Spleen (tissue), 11 donors: ENCODE measurements at regions not wholly inside any gene's neighbourhood (a gene's known extent, or its start where the extent isn't known, plus 50 kb on each side); places are given as distances from the start of the nearest gene placed in this dataset.

Experiments
- DNase-seq: peaks from one replicate; pipeline ENCODE4 v3.0.0-alpha.2; 2020
- H3K27ac ChIP-seq, 8 donors: fragments of 200-600 bp; sonication (generic) in 7 of 8; 1 replicate in 4 of 8; 2 replicates in 4 of 8; pipeline versions ENCODE4 v1.5.0 to v1.8.0; 2016 to 2021; ENCODE audit warnings: inconsistent platforms in 4 of 8, mild to moderate bottlenecking in 4 of 8, moderate library complexity in 1 of 8
- H3K27me3 ChIP-seq, 7 donors: fragments of 200-600 bp; sonication (generic) in 6 of 7; replicated peaks in 1 of 7; 1 replicate in 4 of 7; 2 replicates in 3 of 7; pipeline versions ENCODE4 v1.5.0 to v1.8.0; 2016 to 2021; ENCODE audit warnings: inconsistent platforms in 3 of 7, mild to moderate bottlenecking in 1 of 7
- H3K36me3 ChIP-seq, 6 donors: fragments of 200-600 bp; sonication (generic) in 5 of 6; 1 replicate in 4 of 6; 2 replicates in 2 of 6; pipeline versions ENCODE4 v1.5.0 to v1.8.0; 2016 to 2021; ENCODE audit warnings: inconsistent platforms in 2 of 6
- H3K4me1 ChIP-seq, 6 donors: fragments of 200-600 bp; sonication (generic) in 5 of 6; 1 replicate in 3 of 6; 2 replicates in 3 of 6; pipeline versions ENCODE4 v1.5.0 to v1.8.0; 2016 to 2021; ENCODE audit warnings: inconsistent platforms in 3 of 6
- H3K4me3 ChIP-seq, 8 donors: fragments of 200-600 bp; sonication (generic) in 7 of 8; 1 replicate in 4 of 8; 2 replicates in 4 of 8; pipeline versions ENCODE4 v1.5.0 to v1.8.0; 2016 to 2021; ENCODE audit warnings: inconsistent platforms in 4 of 8, mild to moderate bottlenecking in 4 of 8, moderate library complexity in 2 of 8
- H3K9me3 ChIP-seq, 8 donors: fragments of 200-600 bp; sonication (generic) in 7 of 8; 1 replicate in 4 of 8; 2 replicates in 4 of 8; pipeline versions ENCODE4 v1.5.0 to v1.8.0; 2016 to 2021; ENCODE audit warnings: inconsistent platforms in 4 of 8
- POLR2A ChIP-seq, 3 donors: fragments of 450-650 bp; IDR thresholded peaks; one replicate each; pipeline ENCODE4 v1.5.1; 2017; ENCODE audit warnings: antibody characterized with exemption in 3 of 3, mild to moderate bottlenecking in 1 of 3
- POLR2AphosphoS5 ChIP-seq, 3 donors: sonication (generic); formaldehyde crosslinking; IDR thresholded peaks; one replicate each; pipeline ENCODE4 v1.5.1; 2017; ENCODE audit warnings: antibody characterized with exemption in 3 of 3
- WGBS, 5 donors: extraction: QIAGEN DNeasy Blood & Tissue Kit in 3 of 5; methylation state at CpG; one replicate each; pipeline versions ENCODE4 v1.1.5 to v1.1.7; 2013 to 2018; 5-methylcytosine and 5-hydroxymethylcytosine counted together
- intact Hi-C: fragments of 100-400 bp; cut with DNase I; formaldehyde crosslinking; loops from one replicate; pipeline ENCODE4 v1.15.0; 2023; ENCODE audit warnings: low total_unique reads
- TF ChIP-seq, protein P1 (sequence below), 11 experiments: fragments of 200-600 bp in 7 of 11; fragments of 450-650 bp in 4 of 11; sonication (generic) in 4 of 11; IDR thresholded peaks in 8 of 11; conservative IDR thresholded peaks in 3 of 11; 1 replicate in 7 of 11; 2 replicates in 4 of 11; pipeline versions ENCODE4 v1.4.0 to v1.8.0; 2016 to 2021; ENCODE audit warnings: antibody characterized with exemption in 11 of 11, inconsistent platforms in 4 of 11, mild to moderate bottlenecking in 1 of 11
- donor health status: healthy with polysubstance abuse.
- donor health status: DM: no; HTN: no; CAD: no; lungs with moderate emphysema.
- donor health status: DM: no; HTN: no; CAD: no.
- donor health status: Bipolar disorder and iron deficiency.
- donor health status: healthy.
- donor health status: DM: no; HTN: no; CAD: no.
- donor health status: DM: yes; HTN: yes; CAD: no.

DNA sequence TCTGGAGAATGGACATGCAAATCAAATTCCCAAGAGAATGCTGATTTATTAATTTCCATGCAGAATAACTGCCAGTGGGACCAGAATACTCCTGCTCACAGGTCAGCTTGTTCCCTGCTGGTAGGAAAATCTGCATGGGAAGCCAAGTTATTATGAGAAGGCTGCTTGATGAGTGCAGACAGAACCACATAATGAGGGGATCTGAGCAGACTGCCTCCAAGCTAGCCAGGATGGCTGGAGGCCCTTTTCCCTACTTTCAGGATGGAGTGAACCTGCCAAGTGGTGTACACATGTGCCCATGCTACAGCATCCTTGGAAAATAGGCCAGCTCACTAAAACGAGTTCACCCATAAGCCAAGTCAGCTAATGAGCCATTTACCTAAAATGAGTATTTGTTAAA is 55.2 kb upstream of the ZBED5 start:
- H3K27ac ChIP-seq: no peak overlapping the region
- H3K4me3 ChIP-seq: no peak overlapping the region
- no peak for DNase-seq
- TF ChIP-seq POLR2A (IDR thresholded peaks at IDR 0.05): no peak
- TF ChIP-seq, protein P1, sequence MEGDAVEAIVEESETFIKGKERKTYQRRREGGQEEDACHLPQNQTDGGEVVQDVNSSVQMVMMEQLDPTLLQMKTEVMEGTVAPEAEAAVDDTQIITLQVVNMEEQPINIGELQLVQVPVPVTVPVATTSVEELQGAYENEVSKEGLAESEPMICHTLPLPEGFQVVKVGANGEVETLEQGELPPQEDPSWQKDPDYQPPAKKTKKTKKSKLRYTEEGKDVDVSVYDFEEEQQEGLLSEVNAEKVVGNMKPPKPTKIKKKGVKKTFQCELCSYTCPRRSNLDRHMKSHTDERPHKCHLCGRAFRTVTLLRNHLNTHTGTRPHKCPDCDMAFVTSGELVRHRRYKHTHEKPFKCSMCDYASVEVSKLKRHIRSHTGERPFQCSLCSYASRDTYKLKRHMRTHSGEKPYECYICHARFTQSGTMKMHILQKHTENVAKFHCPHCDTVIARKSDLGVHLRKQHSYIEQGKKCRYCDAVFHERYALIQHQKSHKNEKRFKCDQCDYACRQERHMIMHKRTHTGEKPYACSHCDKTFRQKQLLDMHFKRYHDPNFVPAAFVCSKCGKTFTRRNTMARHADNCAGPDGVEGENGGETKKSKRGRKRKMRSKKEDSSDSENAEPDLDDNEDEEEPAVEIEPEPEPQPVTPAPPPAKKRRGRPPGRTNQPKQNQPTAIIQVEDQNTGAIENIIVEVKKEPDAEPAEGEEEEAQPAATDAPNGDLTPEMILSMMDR (IDR thresholded peaks at IDR 0.05 in 8 of 11, conservative IDR thresholded peaks at IDR 0.05 in 3 of 11): no peak
- TF ChIP-seq POLR2AphosphoS5 (IDR thresholded peaks at IDR 0.05): no peak
- H3K9me3 ChIP-seq: peaks cover 0 to 11% (median 0%) of the 10 kb centered on the region in 8 donors
- WGBS, 5 donors: 71 to 85% (median 73%) methylated on average over 1 of the region's 1 CpG
- H3K36me3 ChIP-seq: no peaks in the 10 kb centered on the region
- peaks cover 0 to 5% (median 0%) of the 10 kb centered on the region in 6 donors for H3K4me1 ChIP-seq
- intact Hi-C loops: no loop called here
- no peaks in the 10 kb centered on the region for H3K27me3 ChIP-seq

GRCh38 chr11:10911907-10912306 is 54.1 kb upstream of the ZBED5 start:
- Histone ChIP-seq H3K36me3 (no peaks in the 10 kb centered on the region), H3K9me3 (no peaks in the 10 kb centered on the region), H3K27me3 (no peaks in the 10 kb centered on the region), H3K4me3 (no peak overlapping the region), H3K4me1 (peaks cover 0 to 5% (median 0%) of the 10 kb centered on the region in 6 donors), H3K27ac (no peak overlapping the region)
- TF ChIP-seq, protein P1 (IDR thresholded peaks at IDR 0.05 in 8 of 11, conservative IDR thresholded peaks at IDR 0.05 in 3 of 11): no peak
- no peak for TF ChIP-seq POLR2A (IDR thresholded peaks at IDR 0.05)
- no peak for TF ChIP-seq POLR2AphosphoS5 (IDR thresholded peaks at IDR 0.05)
- intact Hi-C loops: no loop called here
- 60 to 78% (median 77%) methylated on average over 7 of the region's 7 CpGs for whole genome bisulfite sequencing, 5 donors
- DNase-seq: no peak

- peaks cover 0 to 5% (median 0%) of the 10 kb centered on the region in 6 donors for H3K4me1 ChIP-seq
- H3K4me3 ChIP-seq: no peak overlapping the region
- no peaks in the 10 kb centered on the region for H3K36me3 ChIP-seq
- peak overlapping the region in 1 of 8 donors; percentile 11 for H3K27ac ChIP-seq
- H3K27me3 ChIP-seq: no peaks in the 10 kb centered on the region
- WGBS, 5 donors: 71 to 86% (median 75%) methylated on average over 8 of the region's 8 CpGs
- DNase-seq: no peak
- TF ChIP-seq, protein P1 (IDR thresholded peaks at IDR 0.05 in 8 of 11, conservative IDR thresholded peaks at IDR 0.05 in 3 of 11): no peak
- TF ChIP-seq POLR2AphosphoS5 (IDR thresholded peaks at IDR 0.05) (no peak), POLR2A (IDR thresholded peaks at IDR 0.05) (no peak)
- intact Hi-C loops: no loop called here
- H3K9me3 ChIP-seq: no peaks in the 10 kb centered on the region
Measured at GRCh38 chr11:10909141-10909883, 51.5 kb upstream of the ZBED5 start.

DNA sequence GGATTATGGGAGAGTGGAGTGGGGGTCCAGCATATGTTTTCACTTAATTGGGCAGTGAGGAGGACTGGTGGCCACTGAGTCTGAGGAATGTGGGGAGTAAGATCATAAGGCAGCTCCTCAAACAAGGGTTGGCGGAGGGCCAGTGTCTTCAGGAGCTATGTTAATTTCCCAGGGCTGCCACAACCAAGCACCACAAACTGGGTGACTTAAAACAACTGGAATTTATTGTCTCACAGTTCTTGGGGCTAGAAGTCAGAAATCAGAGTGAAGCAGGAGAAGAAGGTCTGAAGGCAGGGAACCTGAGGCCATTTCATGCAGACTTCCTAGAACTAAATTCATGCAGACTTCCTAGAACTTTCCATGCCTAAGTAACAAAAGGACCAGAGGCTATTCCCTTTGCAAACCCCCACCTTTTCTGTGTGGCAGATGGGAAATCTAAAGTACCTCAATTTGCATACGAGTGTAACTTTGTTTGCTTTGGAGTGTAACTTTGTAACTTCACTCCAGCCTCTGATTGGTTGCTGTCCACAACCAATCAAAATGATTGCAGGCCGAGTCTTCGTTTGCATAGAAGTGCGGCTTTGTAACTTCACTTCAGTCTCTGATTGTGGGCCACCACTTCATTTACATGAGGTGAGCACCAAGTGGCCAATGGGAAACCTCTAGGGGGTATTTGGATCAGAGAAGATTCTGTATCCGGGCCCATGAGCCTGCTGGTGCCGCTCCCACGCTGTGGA is 50.5 kb upstream of the ZBED5 start:
- TF ChIP-seq, protein P1 (IDR thresholded peaks at IDR 0.05 in 8 of 11, conservative IDR thresholded peaks at IDR 0.05 in 3 of 11): no peak
- TF ChIP-seq POLR2AphosphoS5 (IDR thresholded peaks at IDR 0.05) (no peak), POLR2A (IDR thresholded peaks at IDR 0.05) (no peak)
- Histone ChIP-seq H3K4me1 (peaks cover 0 to 5% (median 0%) of the 10 kb centered on the region in 6 donors), H3K36me3 (no peaks in the 10 kb centered on the region), H3K9me3 (no peaks in the 10 kb centered on the region), H3K27ac (peak overlapping the region in 2 of 8 donors; percentile 3 to 11), H3K27me3 (no peaks in the 10 kb centered on the region), H3K4me3 (no peak overlapping the region)
- DNase-seq: no peak
- 78 to 94% (median 88%) methylated on average over 8 of the region's 8 CpGs for WGBS, 5 donors
- intact Hi-C loops: no loop called here
